PC-9 (cell line): ENCODE measurements at regions not wholly inside any gene's neighbourhood (a gene's known extent, or its start where the extent isn't known, plus 50 kb on each side); places are given as distances from the start of the nearest gene placed in this dataset.

ENCODE experiments used
- CTCF ChIP-seq: fragments of 200-600 bp; sonication (generic); conservative IDR thresholded peaks from 2 replicates; pipeline ENCODE4 v1.6.1; 2017; ENCODE audit warnings: mixed run types, antibody characterized with exemption, mild to moderate bottlenecking, moderate library complexity
- EZH2 ChIP-seq: fragments of 200-600 bp; sonication (generic); IDR thresholded peaks from 2 replicates; pipeline ENCODE4 v1.8.0; 2017; ENCODE audit warnings: antibody characterized with exemption, low read depth

GRCh38 chr5:87170799-87171198, 96.9 kb upstream of the RASA1 start:
- TF ChIP-seq CTCF, result no peak
- no peak for TF ChIP-seq EZH2
